IMR-90 (cell line): ENCODE measurements at regions not wholly inside any gene's neighbourhood (a gene's known extent, or its start where the extent isn't known, plus 50 kb on each side); places are given as distances from the start of the nearest gene placed in this dataset.

Experiments used
- MAFK ChIP-seq: IDR thresholded peaks from 2 replicates; pipeline ENCODE4 v1.6.1; 2012; ENCODE audit warnings: low read depth, low read length, improper control_type of control experiment
- RFX5 ChIP-seq: IDR thresholded peaks from 2 replicates; pipeline ENCODE4 v1.8.0; 2012; ENCODE audit warnings: low read depth, mild to moderate bottlenecking, low read length, moderate library complexity
- TF ChIP-seq, protein P1 (sequence below): conservative IDR thresholded peaks from 2 replicates; pipeline ENCODE4 v1.5.1; 2012; ENCODE audit warnings: mild to moderate bottlenecking, low read depth, low read length, improper control_type of control experiment

DNA sequence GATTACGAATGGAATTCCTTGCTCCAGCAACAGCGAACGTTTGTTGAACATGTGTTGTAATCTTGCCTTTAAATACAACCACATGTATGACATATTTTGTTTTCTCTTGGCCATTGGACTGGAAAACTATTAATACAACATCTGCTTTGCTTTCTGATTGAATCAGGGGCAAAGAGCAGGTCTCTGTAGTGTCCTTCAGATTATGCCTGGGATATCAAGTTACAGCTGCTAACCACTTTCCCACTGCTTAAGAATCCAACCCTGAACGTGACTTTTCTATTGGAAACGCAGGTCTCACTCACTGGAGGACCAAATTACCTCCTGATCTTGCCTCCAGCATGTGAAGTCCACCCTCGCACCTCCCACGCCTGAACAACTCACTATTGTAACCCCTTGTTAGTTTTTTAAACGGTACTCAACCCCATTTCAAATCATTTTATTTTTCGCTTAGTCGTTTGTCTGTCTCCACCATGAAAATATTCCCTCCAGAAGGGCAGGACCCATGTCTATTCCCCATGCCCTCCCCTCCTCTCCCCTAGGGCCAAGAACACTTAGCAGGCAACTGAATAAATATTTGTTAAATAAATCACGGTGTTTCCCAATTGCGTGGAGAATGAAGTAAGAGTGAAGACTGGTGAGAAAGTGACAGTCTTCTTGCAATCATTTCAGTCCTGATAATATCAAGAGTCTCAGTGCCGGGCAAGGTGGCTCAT lies 57.4 kb upstream of the MRTFB start:
- TF ChIP-seq, protein P1, sequence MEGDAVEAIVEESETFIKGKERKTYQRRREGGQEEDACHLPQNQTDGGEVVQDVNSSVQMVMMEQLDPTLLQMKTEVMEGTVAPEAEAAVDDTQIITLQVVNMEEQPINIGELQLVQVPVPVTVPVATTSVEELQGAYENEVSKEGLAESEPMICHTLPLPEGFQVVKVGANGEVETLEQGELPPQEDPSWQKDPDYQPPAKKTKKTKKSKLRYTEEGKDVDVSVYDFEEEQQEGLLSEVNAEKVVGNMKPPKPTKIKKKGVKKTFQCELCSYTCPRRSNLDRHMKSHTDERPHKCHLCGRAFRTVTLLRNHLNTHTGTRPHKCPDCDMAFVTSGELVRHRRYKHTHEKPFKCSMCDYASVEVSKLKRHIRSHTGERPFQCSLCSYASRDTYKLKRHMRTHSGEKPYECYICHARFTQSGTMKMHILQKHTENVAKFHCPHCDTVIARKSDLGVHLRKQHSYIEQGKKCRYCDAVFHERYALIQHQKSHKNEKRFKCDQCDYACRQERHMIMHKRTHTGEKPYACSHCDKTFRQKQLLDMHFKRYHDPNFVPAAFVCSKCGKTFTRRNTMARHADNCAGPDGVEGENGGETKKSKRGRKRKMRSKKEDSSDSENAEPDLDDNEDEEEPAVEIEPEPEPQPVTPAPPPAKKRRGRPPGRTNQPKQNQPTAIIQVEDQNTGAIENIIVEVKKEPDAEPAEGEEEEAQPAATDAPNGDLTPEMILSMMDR: no peak
- no peak for TF ChIP-seq RFX5
- TF ChIP-seq MAFK: no peak
